T-helper 1 cell (primary cell): ENCODE measurements at regions not wholly inside any gene's neighbourhood (a gene's known extent, or its start where the extent isn't known, plus 50 kb on each side); places are given as distances from the start of the nearest gene placed in this dataset.
"Not testable (repeated sequence)": the region's sequence is repeated elsewhere in the genome, so short reads cannot be mapped to it uniquely, and the experiment has no call there.

Experiments
- DNase-seq, 5 donors: peaks; one replicate each; pipeline ENCODE4 v3.0.0-alpha.2; 2012 to 2020

GRCh38 chr3:170814822-170815221 is 55.2 kb downstream of the RPL22L1 start:
- no peak for DNase-seq

GRCh38 chr3:170813266-170813665 is 56.7 kb downstream of the RPL22L1 start:
- DNase-seq = no peak

GRCh38 chr3:170811928-170812591 is 57.9 kb downstream of the RPL22L1 start:
- peak in 4 of 5 donors; percentile 29 to 62 (median 52) for DNase-seq

- DNase-seq = no peak
These were observed 58.5 kb downstream of the RPL22L1 start for GRCh38 chr3:170811515-170811914.

GRCh38 chr3:170809975-170810357 is 60.0 kb downstream of the RPL22L1 start:
- DNase-seq = no peak

- no peak for DNase-seq
These were observed 60.7 kb downstream of the RPL22L1 start for GRCh38 chr3:170809007-170809974.

- DNase-seq = no peak
These were observed 62.0 kb downstream of the RPL22L1 start for GRCh38 chr3:170808041-170808440.

GRCh38 chr3:170806676-170807075 is 63.3 kb downstream of the RPL22L1 start:
- no peak for DNase-seq

GRCh38 chr3:170806141-170806540 is 63.9 kb downstream of the RPL22L1 start:
- no peak for DNase-seq

GRCh38 chr3:170805296-170805695 is 64.7 kb downstream of the RPL22L1 start:
- not testable (repeated sequence) for DNase-seq

- not testable (repeated sequence) for DNase-seq
These were observed 65.4 kb downstream of the RPL22L1 start for GRCh38 chr3:170804634-170805033.

GRCh38 chr3:170804078-170804477 is 65.9 kb downstream of the RPL22L1 start:
- no peak for DNase-seq

- DNase-seq = no peak
These were observed 67.5 kb downstream of the RPL22L1 start for GRCh38 chr3:170802164-170803151.

GRCh38 chr3:170801597-170801996 is 68.4 kb downstream of the RPL22L1 start:
- DNase-seq = no peak

GRCh38 chr3:170800275-170800674 is 69.7 kb downstream of the RPL22L1 start:
- DNase-seq = not testable (repeated sequence)

- DNase-seq = no peak
These were observed 71.0 kb downstream of the RPL22L1 start for GRCh38 chr3:170799009-170799408.

GRCh38 chr3:170797685-170798084 is 72.3 kb downstream of the RPL22L1 start:
- DNase-seq = no peak

- no peak for DNase-seq
These were observed 77.5 kb downstream of the RPL22L1 start for GRCh38 chr3:170792471-170792870.

GRCh38 chr3:170790647-170791046 is 79.3 kb downstream of the RPL22L1 start:
- no peak for DNase-seq

- no peak for DNase-seq
These were observed 82.5 kb downstream of the RPL22L1 start for GRCh38 chr3:170787464-170787863.

GRCh38 chr3:170785454-170785853 is 84.5 kb downstream of the RPL22L1 start:
- DNase-seq = no peak

GRCh38 chr3:170784406-170784805 is 85.6 kb downstream of the RPL22L1 start:
- DNase-seq = no peak

- DNase-seq = no peak
These were observed 89.0 kb downstream of the RPL22L1 start for GRCh38 chr3:170780955-170781354.
